ENCODE measurements at regions not wholly inside any gene's neighbourhood (a gene's known extent, or its start where the extent isn't known, plus 50 kb on each side); places are given as distances from the start of the nearest gene placed in this dataset.

DNA sequence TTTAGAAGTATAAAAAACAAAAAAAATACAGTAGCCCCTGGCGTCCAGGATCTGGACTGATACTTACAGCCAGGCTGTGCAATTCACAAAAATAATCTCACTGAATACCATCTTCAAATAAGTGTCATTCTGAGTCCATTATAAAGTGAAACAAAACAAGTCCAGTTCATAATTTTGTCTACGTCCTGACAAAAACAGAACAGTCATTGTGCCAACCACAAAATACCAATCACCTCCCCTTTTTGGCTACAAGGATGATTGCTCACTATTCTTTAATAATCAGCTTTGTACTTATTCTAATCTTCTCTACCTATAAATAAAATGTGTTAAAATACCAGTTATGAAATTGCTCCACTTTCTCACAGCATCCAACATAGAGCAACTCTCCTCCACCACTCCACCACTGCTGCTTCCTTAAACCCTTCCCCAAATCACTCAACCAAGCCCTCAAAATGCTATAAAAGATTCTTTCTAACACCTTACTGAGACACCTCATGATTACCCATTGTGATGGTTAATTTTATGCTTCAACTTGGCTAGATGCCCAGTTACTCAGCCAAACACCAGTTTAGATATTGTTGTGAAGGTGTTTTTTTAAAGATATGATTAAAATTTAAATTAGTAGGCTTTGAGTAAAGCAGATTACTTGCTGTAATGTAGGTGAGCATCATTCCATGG lies 479.8 kb upstream of the SEMA3A start:
- no peak for DNase-seq

GRCh38 chr7:84669177-84669732 lies 474.7 kb upstream of the SEMA3A start:
- no peak for DNase-seq

GRCh38 chr7:84668116-84668515 lies 473.5 kb upstream of the SEMA3A start:
- DNase-seq, result no peak

- no peak for DNase-seq
These were observed 472.1 kb upstream of the SEMA3A start for GRCh38 chr7:84666651-84667050.

- DNase-seq, result no peak
These were observed 470.8 kb upstream of the SEMA3A start for GRCh38 chr7:84665339-84665738.

- DNase-seq, result no peak
These were observed 470.0 kb upstream of the SEMA3A start for GRCh38 chr7:84664626-84665025.

DNA sequence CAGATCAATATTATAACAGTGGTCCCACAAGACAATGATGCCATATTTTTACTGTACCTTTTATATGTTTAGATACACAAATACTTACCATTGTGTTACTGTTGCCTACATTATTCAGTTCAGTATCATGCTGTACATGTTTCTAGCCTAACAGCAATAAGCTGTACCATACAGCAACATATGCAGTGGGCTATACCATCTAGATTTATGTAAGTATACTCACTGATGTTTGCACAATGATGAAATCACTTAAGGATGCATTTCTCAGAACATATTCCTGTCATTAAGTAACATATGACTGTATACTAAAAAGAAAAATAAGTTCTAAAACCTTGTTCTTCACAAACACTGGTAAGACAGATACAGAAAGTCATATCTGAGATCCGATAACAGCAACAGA lies 468.6 kb upstream of the SEMA3A start:
- DNase-seq, result no peak

DNA sequence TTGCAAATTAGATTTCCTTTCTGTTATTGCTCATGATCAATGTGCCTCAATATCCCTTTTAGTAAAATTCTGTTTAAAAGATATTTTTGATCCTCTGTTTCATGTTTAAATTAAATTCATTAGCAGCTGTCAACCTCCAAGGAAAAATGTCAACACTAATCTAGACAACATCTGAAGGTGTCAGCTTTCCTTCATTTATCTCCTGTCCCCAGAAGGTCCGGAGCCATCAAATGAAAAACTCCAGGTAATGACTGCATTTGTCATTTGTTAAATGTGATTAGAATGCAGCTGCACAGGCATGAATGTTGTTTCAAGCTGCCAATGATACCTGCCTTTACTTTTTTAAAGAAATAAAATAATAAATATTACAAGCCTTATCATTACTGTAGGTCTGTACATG lies 463.7 kb upstream of the SEMA3A start:
- no peak for DNase-seq

- no peak for DNase-seq
These were observed 459.7 kb upstream of the SEMA3A start for GRCh38 chr7:84654273-84654672.

DNA sequence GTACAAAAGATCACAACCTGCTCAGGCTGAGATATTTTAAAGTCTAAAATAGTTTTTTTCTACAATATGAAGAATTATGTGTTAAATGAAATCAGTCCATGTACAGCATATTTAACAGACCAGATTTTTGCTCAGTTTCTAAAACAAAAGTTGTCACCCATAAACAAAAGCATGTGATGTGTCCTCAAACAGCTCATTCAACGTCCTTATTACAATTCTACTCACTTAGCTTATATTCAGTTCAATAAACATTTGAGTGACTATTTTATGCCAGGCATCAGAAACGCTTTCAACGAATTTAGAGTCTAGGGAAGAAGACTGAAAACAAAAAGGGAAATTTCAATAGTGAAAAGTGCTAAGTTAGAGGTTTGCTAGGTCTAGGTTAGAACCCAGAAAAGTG lies 457.3 kb upstream of the SEMA3A start:
- no peak for DNase-seq

DNA sequence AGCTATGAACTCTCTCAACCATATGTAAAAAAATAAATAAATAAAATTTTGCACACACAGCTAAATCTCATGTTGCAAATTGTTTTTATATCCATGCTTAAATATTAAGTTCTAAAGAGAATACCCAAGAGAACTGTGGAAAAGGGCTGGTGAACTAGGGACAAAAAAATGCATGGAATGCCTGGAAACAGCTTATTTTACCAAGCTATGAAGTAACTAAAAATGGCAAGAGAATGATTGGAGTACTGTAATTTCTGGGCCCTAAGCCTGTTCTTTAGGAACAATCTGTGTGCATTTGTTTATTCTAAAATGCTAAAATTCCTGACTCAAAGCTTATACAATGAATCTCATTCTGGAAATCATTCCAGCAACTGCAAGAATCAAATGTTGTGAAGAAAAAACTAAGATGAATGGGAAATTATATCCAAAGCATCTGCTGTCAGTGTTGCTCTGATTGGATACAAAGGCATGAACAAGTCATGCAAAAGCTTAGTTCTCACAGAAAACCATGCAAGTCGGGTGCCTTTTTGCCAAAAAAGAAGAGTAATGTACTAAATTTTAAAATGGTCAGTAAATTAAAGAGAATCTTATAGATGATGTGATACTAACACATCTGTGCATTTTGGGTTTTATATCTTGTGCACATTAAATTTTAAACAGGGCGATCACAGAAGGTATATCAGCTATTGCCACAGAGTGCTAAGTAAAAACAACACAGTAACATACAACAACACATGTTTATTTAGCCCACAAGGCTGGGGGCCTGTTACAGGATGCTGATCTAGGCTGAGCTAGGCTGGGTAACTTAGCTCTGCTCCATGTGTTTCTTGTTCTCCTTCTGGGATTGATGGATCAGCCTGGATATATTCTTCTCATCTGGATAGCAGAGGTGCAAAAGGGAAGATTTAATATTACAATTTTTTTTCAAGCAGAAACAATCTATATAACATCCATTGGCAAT lies 453.5 kb upstream of the SEMA3A start:
- no peak for DNase-seq

DNA sequence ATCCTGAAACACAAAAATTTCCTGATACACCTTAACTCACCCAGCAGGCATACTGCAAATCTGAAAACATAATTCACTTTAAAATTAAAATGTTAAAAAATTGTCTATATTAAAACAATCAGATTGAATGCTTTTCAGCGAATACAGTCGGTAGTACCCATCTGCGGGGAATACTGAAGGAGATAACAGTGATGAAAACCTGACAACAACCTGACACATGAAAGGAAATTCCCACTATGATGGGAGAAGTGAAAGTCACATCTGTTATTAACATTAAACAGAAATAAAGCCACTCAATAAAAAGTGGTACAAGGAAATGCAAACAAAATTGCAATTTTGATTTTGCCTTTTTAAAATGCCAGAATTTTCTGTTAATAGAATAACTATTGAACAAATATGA lies 448.0 kb upstream of the SEMA3A start:
- no peak for DNase-seq

GRCh38 chr7:84640637-84641036 lies 446.0 kb upstream of the SEMA3A start:
- no peak for DNase-seq

- no peak for DNase-seq
These were observed 443.7 kb upstream of the SEMA3A start for GRCh38 chr7:84638339-84638697.

- no peak for DNase-seq
These were observed 443.2 kb upstream of the SEMA3A start for GRCh38 chr7:84637568-84638338.

DNA sequence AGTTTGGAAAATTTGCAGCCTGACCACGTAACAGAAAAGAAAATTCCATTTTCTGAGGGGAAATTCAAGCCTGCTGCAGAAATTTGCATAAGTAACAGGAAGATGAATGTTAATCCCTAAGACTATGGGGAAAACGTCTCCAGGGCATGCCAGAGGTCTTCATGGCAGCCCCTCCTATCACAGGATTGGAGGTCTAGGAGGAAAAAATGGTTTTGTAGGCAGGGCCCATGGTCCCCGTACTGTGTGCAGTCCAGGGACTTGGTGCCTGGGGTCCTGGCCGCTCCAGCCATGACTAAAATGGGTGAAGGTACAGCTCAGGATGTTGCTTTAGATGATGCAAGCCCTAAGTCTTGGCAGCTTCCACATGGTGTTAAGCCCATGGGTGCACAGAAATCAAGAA lies 437.3 kb upstream of the SEMA3A start:
- no peak for DNase-seq

- no peak for DNase-seq
These were observed 435.2 kb upstream of the SEMA3A start for GRCh38 chr7:84629640-84630318.

GRCh38 chr7:84629216-84629615 lies 434.6 kb upstream of the SEMA3A start:
- DNase-seq, result no peak

- DNase-seq, result no peak
These were observed 432.7 kb upstream of the SEMA3A start for GRCh38 chr7:84627250-84627649.

DNA sequence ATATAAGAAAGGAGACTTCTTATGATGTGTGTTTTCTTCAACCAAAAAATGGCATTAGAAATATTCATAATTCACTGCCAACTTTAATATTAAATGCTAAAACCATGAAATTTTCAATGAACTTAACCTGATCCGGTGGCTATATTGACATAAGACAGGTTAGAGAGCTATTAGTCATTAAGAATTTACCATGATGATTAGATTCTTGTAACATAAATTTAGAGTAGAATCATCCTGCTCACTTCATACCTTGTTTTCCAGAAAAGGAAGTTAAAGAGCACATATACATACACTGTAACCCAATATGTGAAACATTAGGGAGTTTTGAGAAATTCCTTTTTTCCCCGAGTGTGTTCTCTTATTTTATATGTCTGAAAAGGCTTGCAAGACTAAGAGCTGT lies 430.3 kb upstream of the SEMA3A start:
- DNase-seq, result no peak

GRCh38 chr7:84624527-84624926 lies 429.9 kb upstream of the SEMA3A start:
- no peak for DNase-seq

GRCh38 chr7:84617265-84618030 lies 422.9 kb upstream of the SEMA3A start:
- DNase-seq, result no peak
